SK-N-SH (cell line): ENCODE measurements at regions not wholly inside any gene's neighbourhood (a gene's known extent, or its start where the extent isn't known, plus 50 kb on each side); places are given as distances from the start of the nearest gene placed in this dataset.

Experiments
- CTCF ChIA-PET: fragments of 300-600, 350-600 bp; formaldehyde crosslinking; extraction: SDS; loops from one replicate; lab custom pipeline; 2021; lab: Yijun Ruan, JAX
- POLR2A ChIA-PET: fragments of 350-600 bp; sonication (Branson Sonifier 250); formaldehyde crosslinking; extraction: SDS; loops from one replicate; lab custom pipeline; 2020; ENCODE audit warnings: antibody characterized with exemption, inconsistent platforms; lab: Yijun Ruan, JAX
- DNase-seq: peaks from one replicate; pipeline ENCODE4 v3.0.0; 2012
- H2AFZ ChIP-seq: fragments of 200-600 bp; sonication (generic); 2 replicates; pipeline ENCODE4 v1.8.1; 2016; ENCODE audit warnings: antibody characterized with exemption, mild to moderate bottlenecking, low read depth
- H3F3A ChIP-seq: fragments of 200-600 bp; sonication (generic); replicated peaks from 2 replicates; pipeline ENCODE3; 2016; ENCODE audit warnings: antibody characterized with exemption, mild to moderate bottlenecking; ENCODE audit not compliant: insufficient read depth
- H3K27ac ChIP-seq, 2 experiments: fragments of 200-500 bp in 1 of 2; fragments of 200-600 bp in 1 of 2; sonication (Bioruptor generic) in 1 of 2; sonication (generic), shearing (Covaris generic) in 1 of 2; 2 replicates each; pipeline versions ENCODE4 v1.5.1 to v1.6.1; 2014 to 2016; ENCODE audit warnings: low read depth in 2 of 2, inconsistent platforms in 1 of 2, low read length in 1 of 2, mild to moderate bottlenecking in 1 of 2, mixed read lengths in 1 of 2
- H3K27me3 ChIP-seq: fragments of 200-600 bp; sonication (generic), shearing (Covaris generic); 2 replicates; pipeline ENCODE4 v1.6.1; 2016; ENCODE audit warnings: mixed run types; ENCODE audit not compliant: insufficient read depth
- H3K36me3 ChIP-seq, 2 experiments: fragments of 200-500 bp in 1 of 2; fragments of 200-600 bp in 1 of 2; sonication (Bioruptor generic) in 1 of 2; sonication (generic) in 1 of 2; replicated peaks in 1 of 2; 2 replicates each; pipeline versions ENCODE3 to v1.5.1; 2014 to 2016; ENCODE audit warnings: low read length in 1 of 2, mild to moderate bottlenecking in 1 of 2; ENCODE audit not compliant: insufficient read depth in 2 of 2, control insufficient read depth in 1 of 2
- H3K4me1 ChIP-seq, 2 experiments: fragments of 200-500 bp in 1 of 2; fragments of 200-600 bp in 1 of 2; sonication (Bioruptor generic) in 1 of 2; sonication (generic), shearing (Covaris generic) in 1 of 2; 2 replicates each; pipeline versions ENCODE4 v1.5.1 to v1.6.1; 2014 to 2016; ENCODE audit warnings: low read depth in 1 of 2, low read length in 1 of 2, mixed run types in 1 of 2; ENCODE audit not compliant: insufficient read depth in 2 of 2, control insufficient read depth in 1 of 2
- H3K4me2 ChIP-seq: fragments of 200-600 bp; sonication (generic), shearing (Covaris generic); 2 replicates; pipeline ENCODE4 v1.6.1; 2017; ENCODE audit warnings: mixed run types
- H3K4me3 ChIP-seq, 2 experiments: fragments of 200-500 bp in 1 of 2; fragments of 200-600 bp in 1 of 2; sonication (Bioruptor generic) in 1 of 2; sonication (generic), shearing (Covaris generic) in 1 of 2; 2 replicates each; pipeline versions ENCODE4 v1.5.1 to v1.8.1; 2014 to 2016; ENCODE audit warnings: low read depth in 2 of 2, inconsistent platforms in 1 of 2, low read length in 1 of 2, mild to moderate bottlenecking in 1 of 2, mixed read lengths in 1 of 2, moderate library complexity in 1 of 2
- H3K79me2 ChIP-seq: fragments of 200-600 bp; sonication (generic); 2 replicates; pipeline ENCODE4 v1.8.1; 2017; ENCODE audit warnings: mild to moderate bottlenecking; ENCODE audit not compliant: insufficient read depth
- H3K9ac ChIP-seq: fragments of 200-600 bp; sonication (generic); 2 replicates; pipeline ENCODE4 v1.6.1; 2017; ENCODE audit warnings: mixed run types
- H3K9me2 ChIP-seq: fragments of 200-600 bp; sonication (generic); 2 replicates; pipeline ENCODE4 v1.6.1; 2017; ENCODE audit warnings: mixed run types
- H3K9me3 ChIP-seq: fragments of 200-600 bp; sonication (generic); 2 replicates; pipeline ENCODE4 v1.6.1; 2017; ENCODE audit warnings: mixed run types, mild to moderate bottlenecking, moderate library complexity
- H4K20me1 ChIP-seq: fragments of 200-600 bp; sonication (generic); 2 replicates; pipeline ENCODE4 v1.6.1; 2017; ENCODE audit warnings: mild to moderate bottlenecking, mixed run types; ENCODE audit not compliant: insufficient read depth
- ELF1 ChIP-seq: IDR thresholded peaks from 2 replicates; pipeline ENCODE4 v1.4.0; 2012
- EP300 ChIP-seq, 2 experiments: IDR thresholded peaks; 2 replicates each; pipeline versions ENCODE4 v1.4.0 to v1.6.1; 2012; ENCODE audit warnings: borderline replicate concordance in 1 of 2, low read depth in 1 of 2, low read length in 1 of 2
- FOSL2 ChIP-seq: IDR thresholded peaks from 2 replicates; pipeline ENCODE4 v1.4.0; 2012; ENCODE audit warnings: low read depth, mild to moderate bottlenecking, moderate library complexity, borderline replicate concordance
- GABPA ChIP-seq: IDR thresholded peaks from 2 replicates; pipeline ENCODE4 v1.4.0; 2012; ENCODE audit warnings: low read depth, mild to moderate bottlenecking
- GATA2 ChIP-seq: sonication (generic); formaldehyde crosslinking; IDR thresholded peaks from 2 replicates; pipeline ENCODE4 v1.5.0; 2020; ENCODE audit warnings: mild to moderate bottlenecking, missing genetic modification reagents
- JUND ChIP-seq: IDR thresholded peaks from 2 replicates; pipeline ENCODE4 v1.4.0; 2012
- MEF2A ChIP-seq: IDR thresholded peaks from 2 replicates; pipeline ENCODE4 v1.4.0; 2012; ENCODE audit warnings: low read depth, borderline replicate concordance
- NFIC ChIP-seq: IDR thresholded peaks from 2 replicates; pipeline ENCODE4 v1.4.0; 2012; ENCODE audit warnings: borderline replicate concordance
- NRF1 ChIP-seq: IDR thresholded peaks from 2 replicates; pipeline ENCODE4 v1.6.1; 2012; ENCODE audit warnings: low read depth, mild to moderate bottlenecking, low read length
- RAD21 ChIP-seq: IDR thresholded peaks from 2 replicates; pipeline ENCODE4 v1.6.1; 2012; ENCODE audit warnings: mild to moderate bottlenecking, low read length
- RXRA ChIP-seq: IDR thresholded peaks from 2 replicates; pipeline ENCODE4 v1.4.0; 2012; ENCODE audit warnings: low read depth, mild to moderate bottlenecking, borderline replicate concordance
- SIN3A ChIP-seq: IDR thresholded peaks from 2 replicates; pipeline ENCODE4 v1.6.1; 2012; ENCODE audit warnings: low read depth, mild to moderate bottlenecking, low read length, moderate library complexity, borderline replicate concordance
- TAF1 ChIP-seq: IDR thresholded peaks from 2 replicates; pipeline ENCODE4 v1.6.1; 2012; ENCODE audit warnings: low read depth, mild to moderate bottlenecking, low read length, moderate library complexity, borderline replicate concordance
- TCF12 ChIP-seq: IDR thresholded peaks from 2 replicates; pipeline ENCODE4 v1.4.0; 2012
- WGBS: methylation state at CpG from one replicate; pipeline ENCODE4 v1.1.6; 2017; ENCODE audit warnings: low lambda C conversion rate; 5-methylcytosine and 5-hydroxymethylcytosine counted together
- TF ChIP-seq, protein P1 (sequence below): fragments of 150-350 bp; IDR thresholded peaks from 2 replicates; pipeline ENCODE4 v1.6.1; 2016; ENCODE audit warnings: mild to moderate bottlenecking, low read depth, low read length
- TF ChIP-seq, protein P2 (sequence below): IDR thresholded peaks from 2 replicates; pipeline ENCODE4 v1.4.0; 2012; ENCODE audit warnings: low read depth

DNA sequence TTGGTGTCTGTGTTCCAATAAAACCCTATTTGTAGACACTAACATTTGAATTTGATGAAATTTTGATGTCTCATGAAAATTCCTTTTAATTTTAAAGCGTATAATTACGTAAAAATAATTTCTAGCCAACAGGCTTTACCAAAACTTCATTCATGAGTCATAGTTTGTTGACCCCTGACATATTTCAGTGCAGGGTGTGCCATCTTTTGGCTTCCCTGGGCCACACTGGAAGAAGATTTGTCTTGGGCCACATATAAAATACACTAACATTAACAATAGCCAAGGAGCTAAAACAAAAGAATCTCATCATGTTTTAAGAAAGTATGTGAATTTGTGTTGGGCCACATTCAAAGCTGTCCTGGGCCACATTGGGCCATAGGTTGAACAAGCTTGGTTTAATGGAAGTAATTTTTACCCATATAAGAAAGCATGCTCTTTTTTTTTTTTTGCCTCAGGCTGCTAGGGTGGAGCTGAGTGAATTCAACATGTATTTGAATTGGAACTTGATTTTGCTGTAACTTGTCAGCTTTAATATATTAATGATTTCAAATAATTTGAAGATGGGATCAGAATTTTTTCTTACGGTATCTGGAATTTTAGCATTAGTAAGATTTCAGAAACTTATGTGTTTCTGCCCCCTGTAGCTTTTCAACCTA, 267.7 kb upstream of the RGS18 start:
- no peak overlapping the region for H3K9ac ChIP-seq
- DNase-seq, result no peak
- no peaks in the 10 kb centered on the region; the same call in 1 of the 2 replicates for H3K27me3 ChIP-seq
- H3F3A ChIP-seq, result no peaks in the 10 kb centered on the region
- peaks cover 5% of the 10 kb centered on the region; the same call in 1 of the 2 replicates for H3K9me2 ChIP-seq
- no peak overlapping the region for H3K4me2 ChIP-seq
- H2AFZ ChIP-seq, result no peak overlapping the region
- POLR2A ChIA-PET, result interaction anchor here (0.7 kb wide), 1 partner anchor 124 kb away, joined by 3 read pairs; no protein-coding TSS in a partner anchor
- H3K36me3 ChIP-seq, result no peaks in the 10 kb centered on the region
- WGBS, result 33% methylated on average over 3 of the region's 3 CpGs
- no peaks in the 10 kb centered on the region for H3K79me2 ChIP-seq
- TF ChIP-seq, protein P1, sequence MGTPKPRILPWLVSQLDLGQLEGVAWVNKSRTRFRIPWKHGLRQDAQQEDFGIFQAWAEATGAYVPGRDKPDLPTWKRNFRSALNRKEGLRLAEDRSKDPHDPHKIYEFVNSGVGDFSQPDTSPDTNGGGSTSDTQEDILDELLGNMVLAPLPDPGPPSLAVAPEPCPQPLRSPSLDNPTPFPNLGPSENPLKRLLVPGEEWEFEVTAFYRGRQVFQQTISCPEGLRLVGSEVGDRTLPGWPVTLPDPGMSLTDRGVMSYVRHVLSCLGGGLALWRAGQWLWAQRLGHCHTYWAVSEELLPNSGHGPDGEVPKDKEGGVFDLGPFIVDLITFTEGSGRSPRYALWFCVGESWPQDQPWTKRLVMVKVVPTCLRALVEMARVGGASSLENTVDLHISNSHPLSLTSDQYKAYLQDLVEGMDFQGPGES, result no peak
- no peaks in the 10 kb centered on the region for H4K20me1 ChIP-seq
- H3K9me3 ChIP-seq, result no peaks in the 10 kb centered on the region; the same call in 1 of the 2 replicates
- H3K4me3 ChIP-seq, result no peak overlapping the region
- CTCF ChIA-PET, result interaction anchor here (0.6 kb wide), 1 partner anchor 26 kb away, joined by 3 read pairs; no protein-coding TSS in a partner anchor
- no peak overlapping the region for H3K27ac ChIP-seq
- no peaks in the 10 kb centered on the region for H3K4me1 ChIP-seq

DNA sequence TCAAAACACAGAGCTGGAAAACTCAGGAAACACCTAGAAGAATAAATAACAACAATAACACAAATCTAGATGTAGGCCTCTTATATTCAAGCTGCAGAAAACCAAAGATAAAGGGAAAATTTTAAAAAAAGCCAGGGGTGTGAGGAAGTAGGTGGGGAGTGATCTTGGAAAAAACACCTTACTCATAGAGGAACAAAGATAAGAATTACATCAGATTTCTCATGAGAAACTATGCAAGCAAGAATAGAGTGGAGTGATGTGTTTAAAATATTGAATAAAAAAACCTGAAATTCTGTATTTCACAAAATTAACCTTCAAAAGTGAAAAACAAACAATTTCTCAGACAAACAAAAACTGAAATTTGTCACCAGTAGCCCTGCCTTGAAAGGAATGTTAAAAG, 265.5 kb upstream of the RGS18 start:
- CTCF ChIA-PET, result no interaction called here

More for the DNA sequence above, 265.5 kb upstream of the RGS18 start:
- Histone ChIP-seq H3F3A (no peaks in the 10 kb centered on the region), H3K27me3 (no peaks in the 10 kb centered on the region; the same call in 1 of the 2 replicates), H3K4me2 (no peak overlapping the region), H2AFZ (no peak overlapping the region), H3K27ac (no peak overlapping the region), H3K79me2 (no peaks in the 10 kb centered on the region), H3K9ac (no peak overlapping the region), H4K20me1 (no peaks in the 10 kb centered on the region), H3K4me3 (no peak overlapping the region), H3K4me1 (no peaks in the 10 kb centered on the region), H3K36me3 (no peaks in the 10 kb centered on the region), H3K9me3 (no peaks in the 10 kb centered on the region; the same call in 1 of the 2 replicates), H3K9me2 (peaks cover 5% of the 10 kb centered on the region; the same call in 1 of the 2 replicates)
- POLR2A ChIA-PET, result no interaction called here
- no peak for DNase-seq
- TF ChIP-seq FOSL2, result no peak
- TF ChIP-seq, protein P1, result no peak
- no peak for TF ChIP-seq SIN3A
- TF ChIP-seq MEF2A, result no peak
- TF ChIP-seq, protein P2, sequence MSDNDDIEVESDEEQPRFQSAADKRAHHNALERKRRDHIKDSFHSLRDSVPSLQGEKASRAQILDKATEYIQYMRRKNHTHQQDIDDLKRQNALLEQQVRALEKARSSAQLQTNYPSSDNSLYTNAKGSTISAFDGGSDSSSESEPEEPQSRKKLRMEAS, result no peak
- no peak for TF ChIP-seq JUND
- no peak for TF ChIP-seq TAF1
- TF ChIP-seq RAD21, result no peak
- no peak for TF ChIP-seq NFIC
- TF ChIP-seq NRF1, result no peak
- no peak for TF ChIP-seq EP300 (IDR thresholded peaks at IDR 0.05; ENCODE audit: borderline replicate concordance in 1 of 2, low read depth in 1 of 2, low read length in 1 of 2)
- no peak for TF ChIP-seq TCF12
- TF ChIP-seq GATA2 (CRISPR knock-in tag), result no peak
- no peak for TF ChIP-seq ELF1
- no peak for TF ChIP-seq RXRA
- TF ChIP-seq GABPA, result no peak
